Stimulated activated naive B cell treated with anti-CD40 and anti-IgM and Interleukin-4, amounts not matched to agents 10 μg/mL and 1 μg/mL and 100 μg/mL, for 72 hours (primary cell): ENCODE measurements at regions not wholly inside any gene's neighbourhood (a gene's known extent, or its start where the extent isn't known, plus 50 kb on each side); places are given as distances from the start of the nearest gene placed in this dataset.
A peak's percentile ranks its signal among the peaks of the same experiment; 100 is the strongest.

Experiments
- ATAC-seq, 2 donors: fragments of 150-1000 bp; cut with Tn5 transposase; replicated peaks; 2 replicates each; pipeline ENCODE4 v1.10.0; 2021; ENCODE audit warnings: moderate library complexity in 1 of 2
- DNase-seq: peaks from one replicate; pipeline ENCODE4 v3.0.0; 2021
- H3K27ac Mint-ChIP-seq: one replicate; pipeline ENCODE4 v1.8.0; 2022; ENCODE audit warnings: mild to moderate bottlenecking, mixed read lengths
- H3K27me3 Mint-ChIP-seq, 2 donors: one replicate each; pipeline ENCODE4 v1.8.0; 2022; ENCODE audit warnings: mixed read lengths in 2 of 2
- H3K36me3 Mint-ChIP-seq, 2 donors: one replicate each; pipeline ENCODE4 v1.8.0; 2022; ENCODE audit warnings: mixed read lengths in 2 of 2, mild to moderate bottlenecking in 1 of 2
- H3K4me1 Mint-ChIP-seq, 2 donors: one replicate each; pipeline ENCODE4 v1.8.0; 2022; ENCODE audit warnings: mixed read lengths in 2 of 2, mild to moderate bottlenecking in 1 of 2
- H3K4me3 Mint-ChIP-seq, 2 donors: one replicate each; pipeline ENCODE4 v1.8.0; 2022; ENCODE audit warnings: mild to moderate bottlenecking in 2 of 2, mixed read lengths in 2 of 2, moderate library complexity in 1 of 2
- H3K9me3 Mint-ChIP-seq, 2 donors: one replicate each; pipeline ENCODE4 v1.8.0; 2022; ENCODE audit warnings: mixed read lengths in 2 of 2, mild to moderate bottlenecking in 1 of 2

DNA sequence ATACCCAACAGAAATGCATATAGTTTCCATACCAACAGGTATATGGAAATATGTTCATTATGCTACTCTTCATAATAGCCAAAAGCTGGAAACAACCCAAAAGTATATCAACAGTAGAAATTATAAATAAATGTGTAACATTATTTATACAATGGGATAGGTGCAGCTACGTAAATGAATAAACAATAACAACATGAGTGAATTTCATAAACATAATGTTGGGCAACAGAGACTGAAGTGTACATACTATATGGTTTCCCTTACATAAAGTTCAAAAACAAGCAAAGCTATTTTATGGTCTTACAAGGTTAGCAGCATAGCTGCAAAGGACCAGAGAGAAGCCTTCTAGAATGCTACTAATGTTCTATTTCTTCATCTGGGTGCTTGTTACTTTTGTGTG, 305.0 kb downstream of the INSC start:
- ATAC-seq (no peak), DNase-seq (no peak)
- Mint-ChIP-seq H3K27me3 (no peaks in the 10 kb centered on the region), H3K27ac (no peak overlapping the region), H3K4me3 (no peak overlapping the region), H3K4me1 (no peaks in the 10 kb centered on the region), H3K9me3 (peaks cover 0 to 3% of the 10 kb centered on the region in 2 donors), H3K36me3 (no peaks in the 10 kb centered on the region)

DNA sequence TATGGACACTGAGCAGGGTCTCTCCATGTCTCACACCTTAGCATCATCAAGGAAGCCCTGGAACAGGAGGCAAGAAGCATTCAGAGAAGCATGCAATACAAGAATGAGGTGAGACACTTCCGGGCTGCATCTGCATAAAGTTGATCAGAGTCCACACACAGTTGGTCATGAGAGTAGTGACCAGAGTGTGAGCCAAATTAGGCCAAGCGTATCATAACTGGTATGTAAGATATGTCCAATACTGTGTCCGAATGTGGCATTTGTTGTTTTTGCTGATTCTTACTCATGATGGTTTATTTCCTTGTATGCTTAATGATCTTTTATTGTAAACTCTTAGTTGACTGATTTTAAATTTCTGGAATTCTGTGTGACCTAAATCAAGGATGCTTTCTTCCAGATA, 315.7 kb downstream of the INSC start:
- no peaks in the 10 kb centered on the region for H3K36me3 Mint-ChIP-seq
- ATAC-seq (no peak), DNase-seq (no peak)
- no peak overlapping the region for H3K4me3 Mint-ChIP-seq
- no peaks in the 10 kb centered on the region for H3K9me3 Mint-ChIP-seq
- no peak overlapping the region for H3K27ac Mint-ChIP-seq
- H3K27me3 Mint-ChIP-seq = no peaks in the 10 kb centered on the region
- H3K4me1 Mint-ChIP-seq = no peaks in the 10 kb centered on the region

DNA sequence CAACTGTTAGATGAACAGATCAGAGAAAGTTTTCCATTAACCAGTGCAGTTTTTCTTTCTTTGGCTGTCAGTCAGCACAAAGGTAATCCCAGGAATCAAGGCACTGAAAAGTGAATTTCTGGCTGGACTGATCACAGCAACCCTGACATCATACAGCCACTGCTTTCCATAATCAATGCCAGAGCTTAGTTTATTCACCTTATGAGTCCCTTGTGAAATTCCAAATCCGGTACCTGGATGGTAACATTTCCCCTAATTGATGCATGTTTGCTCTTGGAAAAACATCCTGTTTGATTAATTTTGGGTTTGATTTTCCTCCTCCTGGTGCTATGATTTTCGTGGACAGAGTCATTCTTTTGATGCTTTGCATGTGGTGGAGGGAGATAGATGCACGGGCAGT, 319.8 kb downstream of the INSC start:
- Mint-ChIP-seq H3K4me3 (no peak overlapping the region), H3K27ac (no peak overlapping the region), H3K9me3 (no peaks in the 10 kb centered on the region), H3K27me3 (no peaks in the 10 kb centered on the region), H3K4me1 (no peaks in the 10 kb centered on the region), H3K36me3 (no peaks in the 10 kb centered on the region)
- DNase-seq (no peak), ATAC-seq (no peak)

DNA sequence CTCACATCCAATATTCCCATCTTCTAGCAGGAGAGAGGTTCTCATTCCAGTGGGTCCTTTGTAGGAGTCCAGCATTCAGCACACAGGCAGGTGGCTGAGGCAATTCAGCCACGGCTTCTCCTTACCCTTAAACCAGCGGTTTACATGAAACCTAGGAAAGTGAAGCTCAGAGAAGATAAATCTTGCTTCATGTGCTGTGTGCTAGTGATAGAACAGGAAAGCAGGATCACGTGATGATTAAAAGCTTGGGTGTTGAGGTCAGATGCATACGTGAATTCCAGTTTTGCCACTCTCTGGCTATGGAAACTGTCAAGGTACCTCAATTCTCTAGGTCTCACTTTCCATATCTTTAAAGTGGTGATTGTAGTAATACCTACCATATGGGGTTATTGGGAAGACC, 331.6 kb downstream of the INSC start:
- DNase-seq (no peak), ATAC-seq (no peak)
- H3K9me3 Mint-ChIP-seq = peaks cover 0 to 2% of the 10 kb centered on the region in 2 donors
- H3K4me1 Mint-ChIP-seq = no peaks in the 10 kb centered on the region
- H3K4me3 Mint-ChIP-seq = no peak overlapping the region
- H3K27me3 Mint-ChIP-seq = no peaks in the 10 kb centered on the region
- no peak overlapping the region for H3K27ac Mint-ChIP-seq
- no peaks in the 10 kb centered on the region for H3K36me3 Mint-ChIP-seq

DNA sequence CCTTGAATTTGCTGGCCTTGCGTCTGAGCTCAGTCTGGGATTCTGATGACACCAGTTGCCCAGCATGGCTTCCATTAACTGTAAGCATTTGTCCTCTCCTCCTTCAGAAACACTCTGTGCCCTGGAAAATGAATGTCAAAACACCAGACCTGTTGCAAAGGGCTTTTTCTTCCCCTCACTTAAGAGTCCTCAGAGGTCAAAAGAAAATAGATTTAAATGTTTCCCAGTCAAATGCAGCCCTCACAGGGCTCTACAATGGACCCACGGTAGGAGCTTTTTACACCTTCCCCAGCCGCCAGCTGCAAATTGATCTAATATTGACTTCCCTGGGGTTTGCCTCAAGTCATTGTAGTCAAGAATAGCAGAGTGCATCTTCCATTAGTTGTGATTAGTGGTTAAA, 332.2 kb downstream of the INSC start:
- H3K4me3 Mint-ChIP-seq = no peak overlapping the region
- H3K27me3 Mint-ChIP-seq = no peaks in the 10 kb centered on the region
- no peak overlapping the region for H3K27ac Mint-ChIP-seq
- H3K4me1 Mint-ChIP-seq = no peaks in the 10 kb centered on the region
- ATAC-seq (no peak), DNase-seq (no peak)
- no peaks in the 10 kb centered on the region for H3K36me3 Mint-ChIP-seq
- peaks cover 0 to 2% of the 10 kb centered on the region in 2 donors for H3K9me3 Mint-ChIP-seq

DNA sequence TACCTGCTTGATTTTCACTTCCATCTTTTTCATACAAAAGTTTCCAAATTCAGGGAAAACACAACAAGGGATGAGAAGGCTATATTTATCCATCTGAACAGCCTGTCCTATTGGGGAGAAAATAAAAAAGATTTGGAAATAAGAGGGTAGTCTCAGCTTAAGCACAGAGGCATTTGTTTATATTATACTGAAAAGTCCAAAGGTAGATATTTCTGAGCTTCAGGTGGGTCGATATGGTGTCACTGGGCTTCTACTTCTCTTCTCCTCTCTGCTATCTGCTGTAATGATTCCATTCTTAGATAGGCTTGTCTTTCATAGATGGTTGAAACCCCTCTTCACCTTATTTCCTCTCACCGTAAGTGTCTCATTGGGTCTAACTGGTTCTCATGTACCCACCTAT, 337.0 kb downstream of the INSC start:
- H3K36me3 Mint-ChIP-seq = no peaks in the 10 kb centered on the region

DNA sequence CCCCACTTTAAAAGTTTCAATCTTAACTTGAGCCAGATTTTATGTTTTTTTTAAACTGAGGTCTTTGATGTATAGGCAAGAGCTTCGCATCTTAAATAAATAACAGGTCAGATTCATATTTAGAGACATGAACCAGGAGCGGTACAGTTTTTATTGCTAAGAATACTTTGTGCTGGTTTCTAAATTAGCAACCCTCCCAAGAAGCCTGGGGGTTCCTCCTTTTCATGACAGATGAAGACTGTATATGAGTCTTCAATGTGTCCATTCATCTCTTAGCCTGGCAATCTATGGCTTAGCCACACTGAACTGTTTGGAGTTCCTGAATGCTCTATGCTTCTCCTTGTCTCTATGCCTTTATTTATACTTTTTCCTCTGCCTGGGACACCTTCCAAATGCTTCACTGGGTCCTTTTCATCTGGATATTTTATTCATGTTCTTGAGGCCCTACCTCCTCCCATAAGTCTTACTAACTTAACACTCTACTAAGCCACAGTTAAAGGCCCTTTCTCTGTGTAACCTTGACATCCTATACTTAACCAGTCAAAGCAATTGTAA, 338.6 kb downstream of the INSC start:
- ATAC-seq = no peak
- H3K4me3 Mint-ChIP-seq = no peak overlapping the region
- no peaks in the 10 kb centered on the region for H3K4me1 Mint-ChIP-seq
- H3K9me3 Mint-ChIP-seq = peaks cover 4 to 8% of the 10 kb centered on the region in 2 donors
- H3K27ac Mint-ChIP-seq = no peak overlapping the region
- no peaks in the 10 kb centered on the region for H3K27me3 Mint-ChIP-seq
- H3K36me3 Mint-ChIP-seq = no peaks in the 10 kb centered on the region
- no peak for DNase-seq

More for the DNA sequence above, 337.0 kb downstream of the INSC start:
- Mint-ChIP-seq H3K27me3 (no peaks in the 10 kb centered on the region), H3K4me3 (no peak overlapping the region), H3K9me3 (peaks cover 4 to 8% of the 10 kb centered on the region in 2 donors), H3K4me1 (no peaks in the 10 kb centered on the region), H3K27ac (no peak overlapping the region)
- no peak for ATAC-seq
- no peak for DNase-seq

DNA sequence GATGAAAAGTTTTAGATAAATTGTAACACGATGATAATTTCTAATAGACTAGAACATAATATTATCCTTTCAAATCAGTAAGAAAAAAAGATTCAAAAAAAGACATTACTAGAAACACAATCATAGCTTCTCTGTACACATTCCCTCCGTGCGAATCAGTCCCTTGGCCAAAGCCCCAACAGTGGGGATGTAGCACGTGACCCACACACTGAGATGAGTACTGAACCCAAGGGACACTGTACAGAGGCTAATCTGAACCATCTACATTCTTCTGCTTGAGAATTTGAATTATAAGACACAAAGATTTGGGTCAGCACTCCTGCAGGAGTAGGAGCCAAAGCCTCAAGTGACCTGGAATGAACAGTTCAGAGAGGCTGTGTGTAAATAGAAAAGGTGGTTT, 353.7 kb downstream of the INSC start:
- Mint-ChIP-seq H3K9me3 (peaks cover 3% of the 10 kb centered on the region in 2 donors), H3K4me1 (no peaks in the 10 kb centered on the region), H3K36me3 (no peaks in the 10 kb centered on the region), H3K27me3 (no peaks in the 10 kb centered on the region), H3K27ac (no peak overlapping the region), H3K4me3 (no peak overlapping the region)
- no peak for ATAC-seq
- DNase-seq = no peak

DNA sequence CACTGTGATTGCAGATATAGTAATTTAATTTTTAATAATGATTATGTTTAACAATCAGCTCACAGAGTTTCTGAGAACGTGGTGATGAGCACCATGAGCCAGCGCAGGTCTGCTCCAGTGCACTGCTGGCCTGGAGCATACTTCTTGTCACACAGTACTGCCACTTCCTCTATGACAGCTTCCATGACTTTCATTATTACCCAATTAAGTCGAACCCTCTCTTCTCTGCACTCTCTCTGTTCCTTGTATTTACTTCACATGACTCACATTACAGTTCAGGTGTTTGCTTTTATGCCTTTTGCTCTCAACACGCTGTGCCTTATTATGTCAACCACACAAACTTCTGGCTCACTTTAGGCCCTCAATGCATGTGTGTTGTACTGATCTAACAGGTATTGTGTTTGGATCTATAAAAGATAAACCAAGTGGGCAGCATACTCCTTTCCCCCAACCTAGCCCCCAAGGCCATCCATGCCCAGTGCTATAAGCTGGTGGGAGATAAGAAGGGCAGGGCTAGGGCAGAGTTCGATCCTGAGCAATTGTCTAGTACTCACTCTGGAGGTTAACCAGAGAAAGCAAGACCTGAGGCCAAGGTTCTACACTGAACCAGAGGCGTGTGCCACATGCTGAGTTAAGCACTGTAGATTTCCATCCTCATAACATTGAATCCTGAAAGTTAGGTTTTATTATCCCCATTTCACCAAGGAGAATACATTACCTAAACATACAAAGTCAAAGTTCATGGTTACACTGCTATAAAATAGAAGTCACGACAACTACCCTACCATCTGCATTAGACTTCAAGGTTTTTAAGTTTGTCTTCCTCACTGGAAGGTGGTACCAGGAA, 356.5 kb downstream of the INSC start:
- Mint-ChIP-seq H3K27me3 (no peaks in the 10 kb centered on the region), H3K4me1 (no peaks in the 10 kb centered on the region), H3K4me3 (no peak overlapping the region), H3K9me3 (peaks cover 3% of the 10 kb centered on the region in 2 donors), H3K27ac (no peak overlapping the region), H3K36me3 (no peaks in the 10 kb centered on the region)
- ATAC-seq (peak; percentile 50 to 78), DNase-seq (no peak)

DNA sequence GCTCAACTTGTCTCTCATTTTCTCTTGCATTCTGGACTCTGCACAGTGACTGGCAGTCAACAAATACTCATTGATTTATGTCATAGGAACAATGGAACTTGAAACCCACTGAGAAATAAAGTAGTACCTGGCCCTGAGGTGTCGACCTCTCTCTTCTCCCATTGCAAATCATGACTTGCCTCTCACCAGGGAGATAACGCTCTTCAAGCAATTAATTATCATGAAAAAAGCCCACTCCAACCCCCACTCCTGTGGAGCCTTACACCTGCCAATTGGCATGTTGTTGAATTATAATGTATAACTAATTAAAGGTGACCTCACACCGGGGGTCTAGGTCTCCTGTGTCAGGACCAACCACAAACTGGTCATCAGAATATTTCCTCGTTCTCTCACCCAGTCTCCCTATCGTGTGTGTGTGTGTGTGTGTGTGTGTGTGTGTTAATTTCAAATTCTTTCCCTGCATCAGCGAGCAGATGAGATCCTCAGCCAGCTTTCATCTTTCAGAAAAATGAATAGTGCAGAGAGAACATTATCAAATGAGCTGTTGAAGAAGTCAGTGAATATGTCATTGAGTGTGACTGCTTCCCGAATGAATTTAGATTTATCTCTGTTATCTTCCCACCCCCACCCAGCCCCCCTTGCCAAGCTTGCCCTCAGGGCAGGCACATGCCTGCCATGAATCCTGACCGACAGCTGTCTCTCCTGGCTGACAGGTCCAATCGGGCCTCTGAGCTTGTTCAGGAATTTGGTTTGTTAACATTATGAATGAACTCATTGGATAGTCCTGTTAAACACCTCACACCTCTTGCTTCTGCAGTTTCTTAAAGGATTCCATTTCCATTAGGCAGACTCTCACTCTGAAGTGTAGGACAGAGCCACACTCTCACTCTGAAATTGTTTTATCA, 357.4 kb downstream of the INSC start:
- Mint-ChIP-seq H3K27me3 (no peaks in the 10 kb centered on the region), H3K27ac (no peak overlapping the region), H3K4me3 (no peak overlapping the region), H3K9me3 (peaks cover 3% of the 10 kb centered on the region in 2 donors), H3K4me1 (no peaks in the 10 kb centered on the region), H3K36me3 (no peaks in the 10 kb centered on the region)
- no peak for DNase-seq
- no peak for ATAC-seq

DNA sequence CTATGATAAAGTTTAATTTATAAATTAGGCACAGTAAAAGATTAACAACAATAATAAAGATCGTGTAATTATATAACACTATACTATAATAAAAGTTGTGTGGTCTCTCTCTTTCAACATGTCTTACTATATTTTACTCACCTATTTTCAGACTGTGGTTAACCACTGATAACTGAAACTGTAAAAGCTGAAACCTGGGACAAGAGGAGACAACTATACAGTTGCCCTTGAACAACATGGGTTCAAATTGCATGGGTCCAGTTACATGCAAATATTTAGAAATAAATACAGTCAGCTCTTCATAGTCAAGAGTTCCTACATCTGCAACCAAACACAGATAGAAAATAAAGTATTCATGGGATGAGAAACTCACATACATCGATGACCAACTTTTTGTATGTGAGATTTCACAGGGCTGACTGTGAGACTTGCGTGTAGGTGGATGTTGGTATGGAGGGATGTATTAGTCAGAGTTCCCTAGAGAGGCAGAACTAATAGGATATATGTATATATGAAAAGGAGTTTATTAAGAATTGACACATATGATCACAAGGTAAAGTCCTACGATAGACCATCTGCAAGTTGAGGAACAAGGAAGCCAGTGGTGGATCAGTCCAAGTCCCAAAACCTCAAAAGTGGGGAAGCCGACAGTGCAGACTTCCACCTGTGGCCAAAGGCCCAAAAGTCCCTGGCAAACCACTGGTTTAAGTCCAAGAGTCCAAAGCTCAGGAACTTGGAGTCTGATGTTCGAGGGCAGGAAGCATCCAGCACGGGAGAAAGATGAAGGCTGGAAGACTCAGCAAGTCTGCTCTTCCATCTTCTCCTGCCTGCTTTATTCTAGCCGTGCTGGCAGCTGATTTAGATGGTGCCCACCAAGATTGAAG, 359.5 kb downstream of the INSC start:
- Mint-ChIP-seq H3K27ac (no peak overlapping the region), H3K4me3 (no peak overlapping the region), H3K27me3 (no peaks in the 10 kb centered on the region), H3K9me3 (peaks cover 3% of the 10 kb centered on the region in 2 donors), H3K4me1 (no peaks in the 10 kb centered on the region), H3K36me3 (no peaks in the 10 kb centered on the region)
- no peak for ATAC-seq
- no peak for DNase-seq

DNA sequence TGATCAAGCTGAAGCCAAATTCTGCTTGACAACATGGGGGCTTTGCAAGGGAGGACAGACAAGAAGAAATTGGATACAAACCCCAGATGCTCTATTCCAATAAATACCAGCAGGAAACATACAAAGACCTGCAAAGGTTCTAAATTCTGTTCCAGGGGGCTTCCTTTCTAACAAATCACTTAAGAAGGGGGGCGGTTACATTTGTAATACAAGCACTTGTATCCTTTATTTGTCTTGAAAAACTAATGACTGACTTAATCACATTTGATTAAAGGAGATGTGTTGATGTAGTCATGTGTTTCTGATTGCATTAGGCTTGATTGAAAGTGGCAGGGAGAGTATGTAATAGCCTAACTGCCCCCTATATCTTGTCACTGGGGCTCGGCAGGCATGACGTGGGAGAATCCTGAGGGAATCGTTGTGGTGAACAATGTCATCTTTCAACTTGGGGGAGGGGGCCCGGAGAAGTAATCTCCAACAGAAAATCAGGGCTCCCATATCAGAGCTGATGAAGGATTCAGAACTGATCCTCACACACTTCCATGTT, 361.7 kb downstream of the INSC start:
- Mint-ChIP-seq H3K27ac (no peak overlapping the region), H3K27me3 (no peaks in the 10 kb centered on the region), H3K4me1 (no peaks in the 10 kb centered on the region), H3K9me3 (peaks cover 1 to 6% of the 10 kb centered on the region in 2 donors), H3K36me3 (no peaks in the 10 kb centered on the region), H3K4me3 (no peak overlapping the region)
- no peak for ATAC-seq
- no peak for DNase-seq

DNA sequence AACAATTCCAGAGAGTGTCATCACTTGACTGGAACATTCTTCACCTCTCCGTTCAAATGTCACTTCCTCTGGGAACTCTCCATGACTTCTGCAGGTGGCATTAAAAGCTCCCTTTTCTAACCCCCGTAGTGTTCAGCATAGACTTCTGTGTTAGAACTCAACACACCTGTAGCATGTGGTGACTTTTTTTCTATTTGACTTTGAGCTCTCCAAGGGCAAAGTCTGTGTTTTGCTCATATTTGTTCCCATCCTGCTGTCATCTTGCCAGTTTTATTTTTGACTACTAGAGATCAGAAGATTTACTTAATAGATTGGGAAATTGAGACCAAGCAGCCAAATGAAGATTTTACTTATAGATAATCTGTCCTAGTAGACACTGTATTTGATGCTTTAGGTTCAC, 367.1 kb downstream of the INSC start:
- no peak overlapping the region for H3K4me3 Mint-ChIP-seq
- H3K27ac Mint-ChIP-seq = no peak overlapping the region
- H3K36me3 Mint-ChIP-seq = no peaks in the 10 kb centered on the region
- H3K27me3 Mint-ChIP-seq = peaks cover 0 to 7% of the 10 kb centered on the region in 2 donors
- DNase-seq (no peak), ATAC-seq (no peak)
- peaks cover 2 to 8% of the 10 kb centered on the region in 2 donors for H3K4me1 Mint-ChIP-seq
- H3K9me3 Mint-ChIP-seq = peaks cover 11 to 13% of the 10 kb centered on the region in 2 donors
